IPS-NIHi11 (cell line): ENCODE measurements at regions not wholly inside any gene's neighbourhood (a gene's known extent, or its start where the extent isn't known, plus 50 kb on each side); places are given as distances from the start of the nearest gene placed in this dataset.

ENCODE experiments used
- DNase-seq: peaks from one replicate; pipeline ENCODE4 v3.0.0; 2012; ENCODE audit warnings: mixed read lengths, low spot score

DNA sequence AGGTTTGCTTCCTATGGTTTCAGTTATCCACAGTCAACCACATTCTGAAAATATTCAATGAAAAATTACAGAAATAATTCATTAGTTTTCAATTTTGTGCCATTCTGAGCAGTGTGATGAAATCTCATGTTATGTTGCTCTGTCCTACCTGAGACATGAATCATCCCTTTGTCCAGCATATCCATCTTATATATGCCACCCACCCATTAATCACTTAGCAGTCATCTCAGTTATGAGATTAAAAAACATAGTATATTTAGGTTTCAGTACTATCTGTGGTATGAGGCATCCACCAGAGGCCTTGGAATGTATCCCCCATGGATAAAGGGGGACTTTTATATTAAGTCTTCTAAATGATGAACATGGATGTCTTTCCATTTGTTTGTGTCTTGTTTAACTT lies 64.7 kb upstream of the PROK2 start:
- no peak for DNase-seq

DNA sequence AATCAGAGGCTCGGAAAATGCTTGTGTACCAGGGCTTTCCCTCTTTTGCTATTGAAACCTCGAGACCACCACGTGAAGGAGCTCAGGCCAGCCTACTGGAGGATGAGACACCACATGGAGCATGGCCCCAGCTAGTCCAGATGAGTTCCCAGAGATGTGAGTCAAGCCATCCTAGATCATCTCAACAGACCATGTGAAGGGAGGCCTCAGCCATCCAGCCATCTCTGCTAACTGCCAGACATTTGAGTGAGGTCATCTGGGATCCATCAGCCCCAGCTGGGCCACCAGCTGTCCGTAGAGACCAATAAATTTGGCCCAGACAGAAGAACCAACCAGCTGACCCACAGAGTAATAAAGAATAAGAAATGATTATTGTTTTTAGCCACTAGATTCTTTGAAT lies 62.8 kb upstream of the PROK2 start:
- no peak for DNase-seq

DNA sequence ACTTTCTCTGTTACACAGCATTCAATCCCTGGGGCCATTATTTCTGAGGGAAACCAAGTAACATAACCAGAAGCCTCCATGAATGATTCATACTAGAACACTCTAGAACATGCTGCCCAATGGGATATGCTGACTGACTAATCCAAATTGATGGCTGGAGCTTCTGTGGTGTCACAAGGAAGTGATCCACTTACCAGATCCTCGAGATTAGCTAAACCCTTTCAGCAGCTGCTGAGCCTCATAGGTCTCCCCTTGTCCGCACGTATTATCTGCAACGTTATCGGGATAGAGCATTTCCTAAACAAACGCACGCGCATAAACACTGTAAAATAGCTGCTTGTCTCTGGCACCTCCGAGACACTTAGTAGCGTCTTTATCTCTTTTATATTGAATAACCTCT lies 61.2 kb upstream of the PROK2 start:
- DNase-seq: no peak

DNA sequence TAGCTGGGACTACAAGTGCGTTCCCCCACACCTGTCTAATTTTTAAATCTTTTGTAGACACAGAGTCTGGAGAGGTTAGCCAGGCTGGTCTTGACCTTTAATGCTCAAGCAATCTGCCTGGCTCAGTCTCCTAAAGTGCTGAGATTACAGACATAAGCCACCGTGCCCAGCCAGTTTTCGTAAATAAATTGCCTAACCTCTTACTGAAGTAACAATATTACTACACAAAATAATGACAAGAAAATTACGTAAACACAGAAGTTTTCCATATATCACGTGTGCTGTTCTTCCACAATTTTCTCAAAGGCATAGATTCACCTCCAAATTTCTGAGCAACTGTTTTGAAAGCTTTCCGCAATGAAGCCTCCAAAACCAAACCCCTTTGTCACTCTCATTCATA lies 58.1 kb upstream of the PROK2 start:
- DNase-seq: no peak

DNA sequence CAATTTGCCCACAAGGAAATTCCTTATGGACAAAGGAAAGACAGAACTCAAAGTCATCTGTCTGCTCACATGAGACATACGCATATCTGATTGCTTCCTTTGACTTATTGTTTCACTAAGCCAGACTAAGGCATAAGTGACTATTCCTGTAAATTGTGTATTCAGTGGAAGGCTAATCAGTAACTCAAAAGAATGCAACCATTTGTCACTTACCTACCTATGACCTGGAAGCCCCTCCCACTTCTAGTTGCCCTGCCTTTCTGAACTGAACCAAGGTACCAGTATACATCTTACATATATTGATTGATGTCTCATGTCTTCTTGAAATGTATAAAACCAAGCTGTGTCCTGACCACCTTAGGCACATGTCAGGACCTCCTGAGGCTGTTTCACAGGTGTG lies 53.5 kb upstream of the PROK2 start:
- DNase-seq: no peak
